ENCODE measurements at regions not wholly inside any gene's neighbourhood (a gene's known extent, or its start where the extent isn't known, plus 50 kb on each side); places are given as distances from the start of the nearest gene placed in this dataset.

- TF ChIP-seq CEBPB (IDR thresholded peaks at IDR 0.05) (no peak), EP300 (IDR thresholded peaks at IDR 0.05; ENCODE audit: borderline replicate concordance) (no peak), ZBTB7A (IDR thresholded peaks at IDR 0.05; ENCODE audit: low read depth) (no peak), RAD21 (IDR thresholded peaks at IDR 0.05; ENCODE audit: low read depth) (no peak), TAF1 (IDR thresholded peaks at IDR 0.05; ENCODE audit: low read depth) (no peak), MAX (IDR thresholded peaks at IDR 0.05) (no peak), YY1 (IDR thresholded peaks at IDR 0.05; ENCODE audit: low read depth) (no peak), FOXM1 (IDR thresholded peaks at IDR 0.05; ENCODE audit: borderline replicate concordance, low read depth) (no peak), REST (IDR thresholded peaks at IDR 0.05; ENCODE audit: low read depth) (no peak)
- TF ChIP-seq, protein P1, sequence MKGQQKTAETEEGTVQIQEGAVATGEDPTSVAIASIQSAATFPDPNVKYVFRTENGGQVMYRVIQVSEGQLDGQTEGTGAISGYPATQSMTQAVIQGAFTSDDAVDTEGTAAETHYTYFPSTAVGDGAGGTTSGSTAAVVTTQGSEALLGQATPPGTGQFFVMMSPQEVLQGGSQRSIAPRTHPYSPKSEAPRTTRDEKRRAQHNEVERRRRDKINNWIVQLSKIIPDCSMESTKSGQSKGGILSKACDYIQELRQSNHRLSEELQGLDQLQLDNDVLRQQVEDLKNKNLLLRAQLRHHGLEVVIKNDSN (IDR thresholded peaks at IDR 0.05): no peak
Measured at GRCh38 chr11:80487952-80488351, 1047.1 kb upstream of the TENM4 start.

All from Ishikawa (cell line).